Ishikawa (cell line): ENCODE measurements at regions not wholly inside any gene's neighbourhood (a gene's known extent, or its start where the extent isn't known, plus 50 kb on each side); places are given as distances from the start of the nearest gene placed in this dataset.

Experiments used
- CREB1 ChIP-seq: IDR thresholded peaks from 2 replicates; pipeline ENCODE4 v1.6.1; 2012; ENCODE audit warnings: low read depth
- EGR1 ChIP-seq: IDR thresholded peaks from 2 replicates; pipeline ENCODE4 v1.6.1; 2012
- EP300 ChIP-seq: IDR thresholded peaks from 2 replicates; pipeline ENCODE4 v1.6.1; 2012; ENCODE audit warnings: borderline replicate concordance
- FOXM1 ChIP-seq: IDR thresholded peaks from 2 replicates; pipeline ENCODE4 v1.6.1; 2012; ENCODE audit warnings: low read depth, borderline replicate concordance
- RAD21 ChIP-seq: IDR thresholded peaks from 2 replicates; pipeline ENCODE4 v1.6.1; 2012; ENCODE audit warnings: low read depth
- TAF1 ChIP-seq: IDR thresholded peaks from 2 replicates; pipeline ENCODE4 v1.6.1; 2012; ENCODE audit warnings: low read depth, mild to moderate bottlenecking
- YY1 ChIP-seq: IDR thresholded peaks from 2 replicates; pipeline ENCODE4 v1.6.1; 2012; ENCODE audit warnings: low read depth
- ZBTB7A ChIP-seq: IDR thresholded peaks from 2 replicates; pipeline ENCODE4 v1.6.1; 2012; ENCODE audit warnings: low read depth
- TF ChIP-seq, protein P1 (sequence below): IDR thresholded peaks from 2 replicates; pipeline ENCODE4 v1.6.1; 2012; ENCODE audit warnings: low read depth, mild to moderate bottlenecking

DNA sequence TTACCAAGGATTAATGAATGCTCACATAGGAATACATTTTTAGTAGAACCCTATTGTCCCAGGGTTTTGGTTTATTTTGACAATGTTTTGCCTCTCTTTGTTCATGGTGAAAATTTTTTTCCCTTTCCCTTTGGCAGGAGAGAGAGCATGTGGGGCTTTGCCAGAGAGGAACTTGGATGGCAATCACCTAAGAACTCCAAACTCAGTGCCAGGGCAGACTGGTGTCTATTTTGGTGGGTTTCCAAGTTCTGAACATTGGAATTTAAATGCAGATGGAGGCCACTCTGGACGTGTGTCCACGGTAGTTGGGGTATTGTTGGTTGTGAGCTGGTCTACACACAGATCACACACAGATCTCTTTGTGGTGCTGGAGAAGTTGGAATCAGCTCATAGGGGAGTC is 2091.1 kb upstream of the PIK3C3 start:
- TF ChIP-seq TAF1 (no peak), EP300 (no peak), RAD21 (no peak), ZBTB7A (no peak), YY1 (no peak), EGR1 (no peak), CREB1 (no peak), FOXM1 (no peak)
- TF ChIP-seq, protein P1, sequence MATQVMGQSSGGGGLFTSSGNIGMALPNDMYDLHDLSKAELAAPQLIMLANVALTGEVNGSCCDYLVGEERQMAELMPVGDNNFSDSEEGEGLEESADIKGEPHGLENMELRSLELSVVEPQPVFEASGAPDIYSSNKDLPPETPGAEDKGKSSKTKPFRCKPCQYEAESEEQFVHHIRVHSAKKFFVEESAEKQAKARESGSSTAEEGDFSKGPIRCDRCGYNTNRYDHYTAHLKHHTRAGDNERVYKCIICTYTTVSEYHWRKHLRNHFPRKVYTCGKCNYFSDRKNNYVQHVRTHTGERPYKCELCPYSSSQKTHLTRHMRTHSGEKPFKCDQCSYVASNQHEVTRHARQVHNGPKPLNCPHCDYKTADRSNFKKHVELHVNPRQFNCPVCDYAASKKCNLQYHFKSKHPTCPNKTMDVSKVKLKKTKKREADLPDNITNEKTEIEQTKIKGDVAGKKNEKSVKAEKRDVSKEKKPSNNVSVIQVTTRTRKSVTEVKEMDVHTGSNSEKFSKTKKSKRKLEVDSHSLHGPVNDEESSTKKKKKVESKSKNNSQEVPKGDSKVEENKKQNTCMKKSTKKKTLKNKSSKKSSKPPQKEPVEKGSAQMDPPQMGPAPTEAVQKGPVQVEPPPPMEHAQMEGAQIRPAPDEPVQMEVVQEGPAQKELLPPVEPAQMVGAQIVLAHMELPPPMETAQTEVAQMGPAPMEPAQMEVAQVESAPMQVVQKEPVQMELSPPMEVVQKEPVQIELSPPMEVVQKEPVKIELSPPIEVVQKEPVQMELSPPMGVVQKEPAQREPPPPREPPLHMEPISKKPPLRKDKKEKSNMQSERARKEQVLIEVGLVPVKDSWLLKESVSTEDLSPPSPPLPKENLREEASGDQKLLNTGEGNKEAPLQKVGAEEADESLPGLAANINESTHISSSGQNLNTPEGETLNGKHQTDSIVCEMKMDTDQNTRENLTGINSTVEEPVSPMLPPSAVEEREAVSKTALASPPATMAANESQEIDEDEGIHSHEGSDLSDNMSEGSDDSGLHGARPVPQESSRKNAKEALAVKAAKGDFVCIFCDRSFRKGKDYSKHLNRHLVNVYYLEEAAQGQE = no peak
